ENCODE measurements at regions not wholly inside any gene's neighbourhood (a gene's known extent, or its start where the extent isn't known, plus 50 kb on each side); places are given as distances from the start of the nearest gene placed in this dataset.

DNA sequence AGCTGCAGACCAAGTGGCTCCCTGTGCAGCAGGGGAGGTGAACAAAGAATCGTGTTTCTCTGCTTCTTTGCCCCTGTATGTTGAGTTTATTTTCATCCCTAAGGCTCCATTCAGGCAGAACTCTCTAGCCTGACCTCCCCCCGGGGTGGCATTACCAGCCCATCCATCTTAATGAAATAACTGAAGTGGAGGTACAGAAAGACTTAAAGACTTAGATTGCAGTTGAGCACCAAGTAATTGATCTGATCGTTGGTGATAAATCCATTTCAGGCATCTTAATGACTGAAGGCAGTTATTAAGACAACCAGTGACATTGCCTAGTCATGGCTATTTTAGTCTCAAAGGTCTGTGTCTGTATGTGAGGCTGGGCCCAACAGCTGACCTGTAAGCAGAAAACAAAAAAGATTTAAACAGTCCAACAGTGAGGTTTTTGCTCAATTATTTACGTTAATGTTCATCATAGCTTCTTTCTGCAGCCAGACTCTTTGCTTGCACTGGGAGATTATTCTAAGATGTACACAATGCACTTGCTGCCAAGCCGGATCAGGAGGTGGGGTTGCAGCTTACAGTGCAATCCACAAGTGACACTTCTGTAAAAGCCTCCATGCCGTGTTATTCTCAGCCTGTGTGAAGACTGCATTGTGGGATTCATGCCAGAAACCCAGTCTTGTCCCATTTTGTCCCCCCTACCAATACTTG, 363.0 kb upstream of the DUSP10 start:
- ATAC-seq (ENCODE audit: low FRiP score in 2 of 2) (no peak), DNase-seq (no peak)
- TF ChIP-seq POLR2A (IDR thresholded peaks at IDR 0.05) (no peak), POLR2AphosphoS5 (IDR thresholded peaks at IDR 0.05) (no peak), EP300 (IDR thresholded peaks at IDR 0.05) (no peak)
- TF ChIP-seq, protein P1, sequence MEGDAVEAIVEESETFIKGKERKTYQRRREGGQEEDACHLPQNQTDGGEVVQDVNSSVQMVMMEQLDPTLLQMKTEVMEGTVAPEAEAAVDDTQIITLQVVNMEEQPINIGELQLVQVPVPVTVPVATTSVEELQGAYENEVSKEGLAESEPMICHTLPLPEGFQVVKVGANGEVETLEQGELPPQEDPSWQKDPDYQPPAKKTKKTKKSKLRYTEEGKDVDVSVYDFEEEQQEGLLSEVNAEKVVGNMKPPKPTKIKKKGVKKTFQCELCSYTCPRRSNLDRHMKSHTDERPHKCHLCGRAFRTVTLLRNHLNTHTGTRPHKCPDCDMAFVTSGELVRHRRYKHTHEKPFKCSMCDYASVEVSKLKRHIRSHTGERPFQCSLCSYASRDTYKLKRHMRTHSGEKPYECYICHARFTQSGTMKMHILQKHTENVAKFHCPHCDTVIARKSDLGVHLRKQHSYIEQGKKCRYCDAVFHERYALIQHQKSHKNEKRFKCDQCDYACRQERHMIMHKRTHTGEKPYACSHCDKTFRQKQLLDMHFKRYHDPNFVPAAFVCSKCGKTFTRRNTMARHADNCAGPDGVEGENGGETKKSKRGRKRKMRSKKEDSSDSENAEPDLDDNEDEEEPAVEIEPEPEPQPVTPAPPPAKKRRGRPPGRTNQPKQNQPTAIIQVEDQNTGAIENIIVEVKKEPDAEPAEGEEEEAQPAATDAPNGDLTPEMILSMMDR (IDR thresholded peaks at IDR 0.05), result no peak
- Histone ChIP-seq H3K4me3 (no peak overlapping the region), H3K9me3 (no peaks in the 10 kb centered on the region), H3K27me3 (no peaks in the 10 kb centered on the region), H3K4me1 (no peaks in the 10 kb centered on the region), H3K27ac (no peak overlapping the region), H3K36me3 (no peaks in the 10 kb centered on the region)
- WGBS, 2 donors, result 46 to 56% methylated on average over 6 of the region's 6 CpGs

DNA sequence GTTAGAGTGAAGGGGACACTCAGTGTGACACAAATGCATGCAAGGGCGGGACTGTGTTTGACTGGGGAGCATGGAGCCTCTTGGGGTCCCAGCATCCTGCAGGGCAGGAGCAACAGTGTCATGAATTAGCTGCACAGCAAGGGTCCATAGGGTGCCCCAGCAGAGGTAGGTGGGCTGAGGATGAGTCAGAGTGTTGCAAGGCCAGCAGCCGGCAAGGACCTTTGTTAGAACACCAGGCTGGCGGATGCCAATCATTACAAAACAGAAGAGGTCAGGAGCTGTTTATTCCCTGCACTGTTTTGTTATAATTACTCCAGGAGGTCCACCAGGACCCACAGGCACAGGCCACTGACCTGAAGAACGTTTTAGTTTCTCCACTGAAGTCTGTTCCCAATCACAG, 362.2 kb upstream of the DUSP10 start:
- H3K4me3 ChIP-seq, result no peak overlapping the region
- H3K36me3 ChIP-seq, result no peaks in the 10 kb centered on the region
- TF ChIP-seq POLR2A (IDR thresholded peaks at IDR 0.05) (no peak), POLR2AphosphoS5 (IDR thresholded peaks at IDR 0.05) (no peak), EP300 (IDR thresholded peaks at IDR 0.05) (no peak)
- TF ChIP-seq, protein P1 (IDR thresholded peaks at IDR 0.05), result no peak
- no peak for ATAC-seq (ENCODE audit: low FRiP score in 2 of 2)
- no peak overlapping the region for H3K27ac ChIP-seq
- DNase-seq, result no peak
- H3K27me3 ChIP-seq, result no peaks in the 10 kb centered on the region
- WGBS, 2 donors, result 67 to 71% methylated on average over 4 of the region's 4 CpGs
- no peaks in the 10 kb centered on the region for H3K4me1 ChIP-seq
- H3K9me3 ChIP-seq, result no peaks in the 10 kb centered on the region

DNA sequence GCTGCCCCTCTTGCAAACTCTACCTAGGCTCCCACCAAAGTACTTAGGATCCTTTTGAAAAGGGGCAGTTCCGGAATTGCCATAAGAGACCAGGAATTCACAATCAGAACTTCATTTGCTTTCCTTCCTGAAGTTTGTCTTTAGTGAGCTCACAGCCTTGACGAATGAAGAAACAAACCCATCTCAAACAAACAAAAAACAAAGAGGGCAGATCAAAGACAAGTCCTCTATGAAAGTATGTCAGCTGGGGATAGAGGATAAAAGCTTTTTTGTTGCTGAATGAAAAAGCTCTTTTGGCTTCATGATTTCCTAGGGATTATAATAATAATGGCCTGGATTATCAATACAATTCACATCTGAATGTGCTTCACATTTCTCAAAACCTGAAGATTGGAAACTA, 357.9 kb upstream of the DUSP10 start:
- ATAC-seq (ENCODE audit: low FRiP score in 2 of 2), result no peak
- H3K4me3 ChIP-seq, result no peak overlapping the region
- H3K4me1 ChIP-seq, result no peaks in the 10 kb centered on the region
- no peaks in the 10 kb centered on the region for H3K36me3 ChIP-seq
- no peak overlapping the region for H3K27ac ChIP-seq
- H3K27me3 ChIP-seq, result no peaks in the 10 kb centered on the region
- H3K9me3 ChIP-seq, result no peaks in the 10 kb centered on the region
- DNase-seq, result no peak
- no peak for TF ChIP-seq EP300 (IDR thresholded peaks at IDR 0.05)
- TF ChIP-seq, protein P1 (IDR thresholded peaks at IDR 0.05), result no peak
- TF ChIP-seq POLR2AphosphoS5 (IDR thresholded peaks at IDR 0.05), result no peak
- no peak for TF ChIP-seq POLR2A (IDR thresholded peaks at IDR 0.05)
- WGBS, 2 donors, result 69 to 73% methylated on average over 2 of the region's 2 CpGs

DNA sequence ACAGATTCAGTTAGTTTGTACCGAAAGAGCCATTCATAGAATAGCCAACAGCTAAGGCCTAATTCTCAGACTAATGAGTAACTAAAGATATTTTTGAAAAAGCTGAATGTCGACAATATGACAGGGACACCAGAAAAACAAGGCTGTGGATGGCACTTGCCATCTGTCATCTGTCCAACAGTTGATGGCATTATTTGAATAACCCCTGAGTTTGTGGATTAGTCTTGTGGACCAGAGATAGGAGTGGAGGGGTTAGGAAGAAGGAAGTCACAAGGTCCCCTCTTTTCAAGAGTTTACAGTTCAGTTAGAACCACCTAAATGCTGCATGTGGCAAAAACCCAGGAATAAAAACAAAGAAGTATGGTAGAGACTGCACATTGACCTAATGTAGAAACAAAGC, 356.5 kb upstream of the DUSP10 start:
- TF ChIP-seq, protein P1 (IDR thresholded peaks at IDR 0.05), result no peak
- TF ChIP-seq POLR2A (IDR thresholded peaks at IDR 0.05) (no peak), POLR2AphosphoS5 (IDR thresholded peaks at IDR 0.05) (no peak), EP300 (IDR thresholded peaks at IDR 0.05) (no peak)
- WGBS, 2 donors, result 37 to 58% methylated on average over 2 of the region's 2 CpGs
- Histone ChIP-seq H3K27me3 (no peaks in the 10 kb centered on the region), H3K9me3 (no peaks in the 10 kb centered on the region), H3K27ac (no peak overlapping the region), H3K4me1 (no peaks in the 10 kb centered on the region), H3K36me3 (no peaks in the 10 kb centered on the region), H3K4me3 (no peak overlapping the region)
- ATAC-seq (ENCODE audit: low FRiP score in 2 of 2) (no peak), DNase-seq (no peak)

DNA sequence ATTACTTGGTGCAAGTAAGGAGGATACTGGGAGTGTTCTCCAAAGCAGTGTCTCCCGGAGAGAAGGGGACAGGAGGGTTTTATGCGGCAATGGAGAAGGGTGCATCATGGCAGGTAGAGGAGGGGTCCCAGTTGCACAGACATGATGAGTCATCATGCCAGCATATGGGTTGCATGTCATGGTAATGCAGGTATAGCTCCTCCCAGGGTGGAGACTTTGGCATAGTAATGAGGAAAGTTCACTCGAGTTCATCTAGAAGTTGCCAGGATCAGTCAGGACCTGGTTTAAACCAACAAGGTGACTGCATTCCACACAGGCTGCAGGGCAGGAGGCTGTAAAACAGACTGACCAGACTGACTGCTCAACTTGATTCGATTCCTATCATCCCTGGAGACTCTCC, 355.7 kb upstream of the DUSP10 start:
- 79% methylated on average over 4 of the region's 4 CpGs for WGBS, 2 donors
- H3K27me3 ChIP-seq, result no peaks in the 10 kb centered on the region
- ATAC-seq (ENCODE audit: low FRiP score in 2 of 2) (no peak), DNase-seq (no peak)
- H3K36me3 ChIP-seq, result no peaks in the 10 kb centered on the region
- no peak overlapping the region for H3K4me3 ChIP-seq
- no peak for TF ChIP-seq EP300 (IDR thresholded peaks at IDR 0.05)
- TF ChIP-seq, protein P1 (IDR thresholded peaks at IDR 0.05), result no peak
- TF ChIP-seq POLR2A (IDR thresholded peaks at IDR 0.05), result no peak
- TF ChIP-seq POLR2AphosphoS5 (IDR thresholded peaks at IDR 0.05), result no peak
- H3K27ac ChIP-seq, result no peak overlapping the region
- H3K4me1 ChIP-seq, result no peaks in the 10 kb centered on the region
- no peaks in the 10 kb centered on the region for H3K9me3 ChIP-seq
